ENCODE measurements at regions not wholly inside any gene's neighbourhood (a gene's known extent, or its start where the extent isn't known, plus 50 kb on each side); places are given as distances from the start of the nearest gene placed in this dataset.

GRCh38 chr14:51189600-51190376 is 50.3 kb upstream of the TMX1 start:
- Mint-ChIP-seq H3K4me3 (no peak overlapping the region), H3K9me3 (no peaks in the 10 kb centered on the region), H3K27ac (no peak overlapping the region), H3K27me3 (no peaks in the 10 kb centered on the region), H3K4me1 (ENCODE audit: low read depth) (peaks cover 3% of the 10 kb centered on the region), H3K36me3 (ENCODE audit: low read depth) (no peaks in the 10 kb centered on the region)
- no peak for DNase-seq
